H9 (cell line): ENCODE measurements at regions not wholly inside any gene's neighbourhood (a gene's known extent, or its start where the extent isn't known, plus 50 kb on each side); places are given as distances from the start of the nearest gene placed in this dataset.

Experiments
- DNase-seq: peaks from one replicate; pipeline ENCODE4 v3.0.0-alpha.2; 2017
- H2AFZ ChIP-seq: one replicate; pipeline ENCODE4 v1.6.1; 2013; ENCODE audit warnings: mild to moderate bottlenecking, low read length, control low read depth, moderate library complexity
- H2AK5ac ChIP-seq: 2 replicates; pipeline ENCODE4 v1.6.1; 2013; ENCODE audit warnings: low read length, control low read depth, mixed read lengths; ENCODE audit not compliant: insufficient read length
- H2BK120ac ChIP-seq: one replicate; pipeline ENCODE4 v1.6.1; 2013; ENCODE audit warnings: low read depth, mild to moderate bottlenecking, low read length, control low read depth, inconsistent platforms; ENCODE audit not compliant: poor library complexity, severe bottlenecking
- H2BK12ac ChIP-seq: 2 replicates; pipeline ENCODE4 v1.6.1; 2013; ENCODE audit warnings: low read length, control low read depth, mixed read lengths, low read depth; ENCODE audit not compliant: insufficient read length
- H2BK15ac ChIP-seq: 2 replicates; pipeline ENCODE4 v1.6.1; 2013; ENCODE audit warnings: low read depth, low read length, control low read depth
- H2BK20ac ChIP-seq: one replicate; pipeline ENCODE4 v1.6.1; 2013; ENCODE audit warnings: low read depth, mild to moderate bottlenecking, low read length, control low read depth, inconsistent platforms; ENCODE audit not compliant: poor library complexity, severe bottlenecking
- H2BK5ac ChIP-seq: 2 replicates; pipeline ENCODE4 v1.6.1; 2013; ENCODE audit warnings: low read length, control low read depth, mixed read lengths; ENCODE audit not compliant: insufficient read length
- H3K14ac ChIP-seq: 2 replicates; pipeline ENCODE4 v1.6.1; 2013; ENCODE audit warnings: low read length, control low read depth; ENCODE audit not compliant: insufficient read depth
- H3K18ac ChIP-seq: 2 replicates; pipeline ENCODE4 v1.6.1; 2013; ENCODE audit warnings: low read depth, mild to moderate bottlenecking, mixed read lengths, low read length, control low read depth; ENCODE audit not compliant: insufficient read length
- H3K23ac ChIP-seq: 2 replicates; pipeline ENCODE4 v1.6.1; 2013; ENCODE audit warnings: low read length, control low read depth, mixed read lengths, low read depth; ENCODE audit not compliant: insufficient read length
- H3K23me2 ChIP-seq: 2 replicates; pipeline ENCODE4 v1.6.1; 2013; ENCODE audit warnings: low read depth, mild to moderate bottlenecking, mixed read lengths, low read length, control low read depth; ENCODE audit not compliant: insufficient read length, poor library complexity, severe bottlenecking
- H3K27ac ChIP-seq: 2 replicates; pipeline ENCODE4 v1.5.1; 2013; ENCODE audit warnings: low read length, control low read depth, mixed read lengths, low read depth; ENCODE audit not compliant: insufficient read length
- H3K27me3 ChIP-seq: 2 replicates; pipeline ENCODE4 v1.6.1; 2013; ENCODE audit warnings: low read length, control low read depth, inconsistent platforms; ENCODE audit not compliant: insufficient read depth
- H3K4ac ChIP-seq: 2 replicates; pipeline ENCODE4 v1.6.1; 2013; ENCODE audit warnings: low read depth, mild to moderate bottlenecking, control low read depth, inconsistent platforms, low read length, moderate library complexity
- H3K4me1 ChIP-seq: 2 replicates; pipeline ENCODE4 v1.6.1; 2013; ENCODE audit warnings: low read length, control low read depth, inconsistent platforms; ENCODE audit not compliant: insufficient read depth
- H3K4me2 ChIP-seq: 2 replicates; pipeline ENCODE4 v1.6.1; 2013; ENCODE audit warnings: low read length, control low read depth, mixed read lengths; ENCODE audit not compliant: insufficient read length, insufficient read depth
- H3K56ac ChIP-seq: 2 replicates; pipeline ENCODE4 v1.6.1; 2013; ENCODE audit warnings: low read depth, mild to moderate bottlenecking, mixed read lengths, low read length, control low read depth; ENCODE audit not compliant: insufficient read length
- H3K79me1 ChIP-seq: 2 replicates; pipeline ENCODE4 v1.6.1; 2013; ENCODE audit warnings: low read depth, mild to moderate bottlenecking, moderate library complexity, low read length, control low read depth, inconsistent platforms; ENCODE audit not compliant: insufficient read depth, poor library complexity, severe bottlenecking
- H3K79me2 ChIP-seq: 2 replicates; pipeline ENCODE4 v1.6.1; 2013; ENCODE audit warnings: low read length, control low read depth, inconsistent platforms; ENCODE audit not compliant: insufficient read depth
- H3K9ac ChIP-seq: 2 replicates; pipeline ENCODE4 v1.6.1; 2013; ENCODE audit warnings: low read length, control low read depth, mixed read lengths; ENCODE audit not compliant: insufficient read length; ENCODE audit errors: extremely low read depth
- H3K9me3 ChIP-seq: one replicate; pipeline ENCODE4 v1.6.1; 2013; ENCODE audit warnings: low read depth, low read length, inconsistent platforms; ENCODE audit not compliant: control insufficient read depth
- H3T11ph ChIP-seq: one replicate; pipeline ENCODE4 v1.6.1; 2013; ENCODE audit warnings: mild to moderate bottlenecking, low read length, control low read depth, inconsistent platforms
- H4K20me1 ChIP-seq: one replicate; pipeline ENCODE4 v1.6.1; 2013; ENCODE audit not compliant: control insufficient read depth, insufficient read length, insufficient read depth
- H4K5ac ChIP-seq: 2 replicates; pipeline ENCODE4 v1.6.1; 2013; ENCODE audit warnings: low read depth, mild to moderate bottlenecking, mixed read lengths, low read length, control low read depth; ENCODE audit not compliant: insufficient read length
- H4K8ac ChIP-seq: replicated peaks from 2 replicates; pipeline ENCODE4 v1.6.1; 2013; ENCODE audit warnings: low read length, control low read depth, mixed read lengths, low read depth; ENCODE audit not compliant: insufficient read length
- H4K91ac ChIP-seq: 2 replicates; pipeline ENCODE4 v1.6.1; 2013; ENCODE audit warnings: low read depth, mild to moderate bottlenecking, moderate library complexity, mixed read lengths, low read length, control low read depth; ENCODE audit not compliant: insufficient read length
- H3K27ac Mint-ChIP-seq, 3 experiments: 2 replicates in 2 of 3; 3 replicates in 1 of 3; pipeline ENCODE4 v1.8.0; 2020 to 2021; ENCODE audit warnings: mixed read lengths in 3 of 3, mild to moderate bottlenecking in 1 of 3, moderate library complexity in 1 of 3
- H3K27me3 Mint-ChIP-seq: 2 replicates; pipeline ENCODE4 v1.8.0; 2021; ENCODE audit warnings: low read depth, mild to moderate bottlenecking, moderate library complexity, mixed read lengths
- H3K36me3 Mint-ChIP-seq, 3 experiments: 2 replicates in 2 of 3; 3 replicates in 1 of 3; pipeline ENCODE4 v1.8.0; 2020 to 2021; ENCODE audit warnings: low read depth in 3 of 3, mixed read lengths in 3 of 3; ENCODE audit not compliant: insufficient read depth in 1 of 3
- H3K4me1 Mint-ChIP-seq, 2 experiments: 2 replicates each; pipeline ENCODE4 v1.8.0; 2020; ENCODE audit warnings: mixed read lengths in 2 of 2
- H3K4me3 Mint-ChIP-seq, 2 experiments: 2 replicates in 1 of 2; 3 replicates in 1 of 2; pipeline ENCODE4 v1.8.0; 2020 to 2021; ENCODE audit warnings: mild to moderate bottlenecking in 2 of 2, mixed read lengths in 2 of 2, moderate library complexity in 1 of 2
- H3K9me3 Mint-ChIP-seq, 2 experiments: 2 replicates in 1 of 2; 3 replicates in 1 of 2; pipeline ENCODE4 v1.8.0; 2020; ENCODE audit warnings: mild to moderate bottlenecking in 2 of 2, mixed read lengths in 2 of 2, moderate library complexity in 1 of 2
- WGBS: extraction: QIAGEN DNeasy Blood & Tissue Kit; methylation state at CpG from one replicate; pipeline ENCODE4 v1.1.7; 2013; ENCODE audit warnings: missing lambda C conversion rate, low lambda C conversion rate, mixed read lengths; ENCODE audit not compliant: insufficient read length; ENCODE audit errors: extremely low coverage; 5-methylcytosine and 5-hydroxymethylcytosine counted together
- TF ChIP-seq, protein P1 (sequence below): fragments of 200-600 bp; sonication (generic); conservative IDR thresholded peaks from 3 replicates; pipeline ENCODE4 v1.8.0; 2021; ENCODE audit warnings: antibody characterized with exemption, mild to moderate bottlenecking

DNA sequence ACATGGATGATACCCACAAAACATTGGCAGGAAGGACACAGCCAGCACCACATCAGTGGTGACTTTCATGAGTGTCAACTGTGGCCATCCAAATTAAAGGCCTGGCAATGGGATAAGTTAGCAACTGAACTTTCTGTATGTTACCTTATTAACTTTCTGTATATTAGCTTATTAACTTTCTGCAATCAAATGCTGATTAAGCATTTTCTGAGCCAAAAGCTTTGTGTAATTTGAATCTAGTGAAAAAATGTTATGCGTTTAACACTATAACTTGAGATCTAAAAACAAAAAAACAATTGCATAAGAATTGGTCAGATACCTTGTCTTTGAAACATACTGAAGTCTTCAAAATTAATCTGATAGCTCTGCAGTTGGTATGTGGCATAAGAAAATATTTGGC lies 159.3 kb downstream of the ZNF33B start:
- no peak overlapping the region for H4K8ac ChIP-seq

More for the DNA sequence above, 159.3 kb downstream of the ZNF33B start:
- Histone ChIP-seq H3K9me3 (peaks cover 74% of the 10 kb centered on the region), H4K5ac (no peak overlapping the region), H3K18ac (no peak overlapping the region), H4K20me1 (no peaks in the 10 kb centered on the region), H3K23ac (no peak overlapping the region), H3K9ac (no peak overlapping the region), H3K14ac (no peak overlapping the region), H2BK15ac (no peak overlapping the region), H2AK5ac (no peak overlapping the region), H3K79me1 (no peaks in the 10 kb centered on the region), H2BK120ac (no peak overlapping the region), H2BK20ac (no peak overlapping the region), H2BK12ac (no peak overlapping the region), H3T11ph (no peak overlapping the region), H2AFZ (no peak overlapping the region), H3K4me2 (no peak overlapping the region), H3K4ac (no peak overlapping the region), H4K91ac (no peak overlapping the region), H2BK5ac (no peak overlapping the region), H3K23me2 (no peaks in the 10 kb centered on the region), H3K79me2 (no peaks in the 10 kb centered on the region), H3K27me3 (no peaks in the 10 kb centered on the region), H3K56ac (no peak overlapping the region), H3K27ac (no peak overlapping the region), H3K4me1 (no peaks in the 10 kb centered on the region)
- no CpG with 5 or more reads among the region's 1 CpG for WGBS
- TF ChIP-seq, protein P1, sequence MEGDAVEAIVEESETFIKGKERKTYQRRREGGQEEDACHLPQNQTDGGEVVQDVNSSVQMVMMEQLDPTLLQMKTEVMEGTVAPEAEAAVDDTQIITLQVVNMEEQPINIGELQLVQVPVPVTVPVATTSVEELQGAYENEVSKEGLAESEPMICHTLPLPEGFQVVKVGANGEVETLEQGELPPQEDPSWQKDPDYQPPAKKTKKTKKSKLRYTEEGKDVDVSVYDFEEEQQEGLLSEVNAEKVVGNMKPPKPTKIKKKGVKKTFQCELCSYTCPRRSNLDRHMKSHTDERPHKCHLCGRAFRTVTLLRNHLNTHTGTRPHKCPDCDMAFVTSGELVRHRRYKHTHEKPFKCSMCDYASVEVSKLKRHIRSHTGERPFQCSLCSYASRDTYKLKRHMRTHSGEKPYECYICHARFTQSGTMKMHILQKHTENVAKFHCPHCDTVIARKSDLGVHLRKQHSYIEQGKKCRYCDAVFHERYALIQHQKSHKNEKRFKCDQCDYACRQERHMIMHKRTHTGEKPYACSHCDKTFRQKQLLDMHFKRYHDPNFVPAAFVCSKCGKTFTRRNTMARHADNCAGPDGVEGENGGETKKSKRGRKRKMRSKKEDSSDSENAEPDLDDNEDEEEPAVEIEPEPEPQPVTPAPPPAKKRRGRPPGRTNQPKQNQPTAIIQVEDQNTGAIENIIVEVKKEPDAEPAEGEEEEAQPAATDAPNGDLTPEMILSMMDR = no peak
- Mint-ChIP-seq H3K4me3 (no peak overlapping the region), H3K9me3 (peaks cover 92 to 95% of the 10 kb centered on the region in 2 experiments), H3K36me3 (peaks cover 9 to 35% (median 18%) of the 10 kb centered on the region in 3 experiments; a peak in 6 of 7 replicates), H3K27me3 (peaks cover 3% of the 10 kb centered on the region), H3K4me1 (no peaks in the 10 kb centered on the region), H3K27ac (no peak overlapping the region)
- DNase-seq = no peak
